ENCODE measurements at regions not wholly inside any gene's neighbourhood (a gene's known extent, or its start where the extent isn't known, plus 50 kb on each side); places are given as distances from the start of the nearest gene placed in this dataset.

DNA sequence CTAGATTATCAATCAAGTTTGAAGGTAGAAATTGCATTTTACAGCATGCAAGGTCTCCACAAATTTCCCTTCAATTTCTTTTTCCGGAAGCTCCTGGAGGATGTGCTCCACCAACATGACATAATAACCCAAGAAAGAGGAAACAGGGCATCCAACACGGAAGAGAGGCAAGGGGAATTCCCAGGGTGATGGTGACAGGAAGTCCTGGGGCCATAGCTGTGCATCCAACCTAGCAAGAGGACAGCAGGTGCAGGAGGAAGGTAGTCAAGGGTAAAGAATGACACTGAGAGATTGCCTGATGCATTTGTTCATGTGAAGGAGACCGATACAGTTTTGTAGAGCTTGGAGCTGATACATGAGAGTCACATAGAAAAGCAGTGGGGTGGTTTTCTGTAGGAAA is 115.7 kb upstream of the LSM6 start:
- H2AFZ ChIP-seq (ENCODE audit: low read depth, low read length) = no peak overlapping the region
- no peak overlapping the region for H3K4me2 ChIP-seq (ENCODE audit: low read length)
- no peaks in the 10 kb centered on the region for H4K20me1 ChIP-seq (ENCODE audit: insufficient read depth)
- no peaks in the 10 kb centered on the region for H3K36me3 ChIP-seq (ENCODE audit: insufficient read depth, low read length)
- H3K27ac ChIP-seq (ENCODE audit: low read length) = no peak overlapping the region
- no peak overlapping the region for H3K9ac ChIP-seq (ENCODE audit: low read length)
- H3K9me2 ChIP-seq (ENCODE audit: insufficient read depth, low read length) = no peaks in the 10 kb centered on the region
- no peaks in the 10 kb centered on the region for H3K27me3 ChIP-seq (ENCODE audit: insufficient read depth, low read depth, low read length)
- H3K79me2 ChIP-seq (replicated peaks; ENCODE audit: insufficient read depth, low read length) = no peaks in the 10 kb centered on the region
- no peaks in the 10 kb centered on the region for H3K9me3 ChIP-seq (ENCODE audit: low read length)
- TF ChIP-seq EP300 (conservative IDR thresholded peaks at IDR 0.05; ENCODE audit: poor library complexity, severe bottlenecking) = no peak
- H3K4me3 ChIP-seq (ENCODE audit: low read length) = no peak overlapping the region
- no peaks in the 10 kb centered on the region for H3F3A ChIP-seq (ENCODE audit: insufficient read depth, low read length, poor library complexity, severe bottlenecking)

DNA sequence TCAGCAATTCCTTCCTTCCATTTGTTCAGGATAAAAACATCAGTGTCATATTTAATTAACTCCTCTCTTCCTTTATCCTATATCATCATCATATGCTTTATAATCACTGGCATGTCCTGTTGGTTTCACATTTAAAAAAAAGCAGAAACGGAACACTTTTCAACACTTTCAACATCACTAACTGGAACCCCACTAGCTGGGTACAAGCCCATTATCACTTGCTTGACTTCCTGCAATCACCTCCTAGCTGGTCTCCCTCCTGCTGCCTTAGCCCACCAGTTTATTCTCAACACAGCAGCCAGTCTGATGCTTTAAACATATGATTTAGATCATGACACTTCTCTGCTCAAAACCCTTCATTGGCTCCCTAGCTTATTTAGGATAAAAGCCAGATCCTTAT is 116.4 kb upstream of the LSM6 start:
- Histone ChIP-seq H3K4me2 (ENCODE audit: low read length) (no peak overlapping the region), H2AFZ (ENCODE audit: low read depth, low read length) (no peak overlapping the region), H3K27me3 (ENCODE audit: insufficient read depth, low read depth, low read length) (no peaks in the 10 kb centered on the region), H3F3A (ENCODE audit: insufficient read depth, low read length, poor library complexity, severe bottlenecking) (no peaks in the 10 kb centered on the region), H3K79me2 (replicated peaks; ENCODE audit: insufficient read depth, low read length) (no peaks in the 10 kb centered on the region), H3K9ac (ENCODE audit: low read length) (no peak overlapping the region), H4K20me1 (ENCODE audit: insufficient read depth) (no peaks in the 10 kb centered on the region), H3K27ac (ENCODE audit: low read length) (no peak overlapping the region), H3K36me3 (ENCODE audit: insufficient read depth, low read length) (no peaks in the 10 kb centered on the region), H3K9me2 (ENCODE audit: insufficient read depth, low read length) (no peaks in the 10 kb centered on the region), H3K4me3 (ENCODE audit: low read length) (no peak overlapping the region), H3K9me3 (ENCODE audit: low read length) (no peaks in the 10 kb centered on the region)
- TF ChIP-seq SMC3 (conservative IDR thresholded peaks at IDR 0.05; ENCODE audit: poor library complexity) (no peak), POLR2AphosphoS5 (IDR thresholded peaks at IDR 0.05) (no peak), EP300 (conservative IDR thresholded peaks at IDR 0.05; ENCODE audit: poor library complexity, severe bottlenecking) (no peak), MXI1 (conservative IDR thresholded peaks at IDR 0.05; ENCODE audit: poor library complexity, severe bottlenecking) (no peak), TAF1 (IDR thresholded peaks at IDR 0.05; ENCODE audit: low read depth) (no peak), EZH2 (IDR thresholded peaks at IDR 0.05; ENCODE audit: borderline replicate concordance, insufficient read depth, low read length, poor library complexity, severe bottlenecking) (no peak), RAD21 (conservative IDR thresholded peaks at IDR 0.05) (no peak)
- TF ChIP-seq, protein P1, sequence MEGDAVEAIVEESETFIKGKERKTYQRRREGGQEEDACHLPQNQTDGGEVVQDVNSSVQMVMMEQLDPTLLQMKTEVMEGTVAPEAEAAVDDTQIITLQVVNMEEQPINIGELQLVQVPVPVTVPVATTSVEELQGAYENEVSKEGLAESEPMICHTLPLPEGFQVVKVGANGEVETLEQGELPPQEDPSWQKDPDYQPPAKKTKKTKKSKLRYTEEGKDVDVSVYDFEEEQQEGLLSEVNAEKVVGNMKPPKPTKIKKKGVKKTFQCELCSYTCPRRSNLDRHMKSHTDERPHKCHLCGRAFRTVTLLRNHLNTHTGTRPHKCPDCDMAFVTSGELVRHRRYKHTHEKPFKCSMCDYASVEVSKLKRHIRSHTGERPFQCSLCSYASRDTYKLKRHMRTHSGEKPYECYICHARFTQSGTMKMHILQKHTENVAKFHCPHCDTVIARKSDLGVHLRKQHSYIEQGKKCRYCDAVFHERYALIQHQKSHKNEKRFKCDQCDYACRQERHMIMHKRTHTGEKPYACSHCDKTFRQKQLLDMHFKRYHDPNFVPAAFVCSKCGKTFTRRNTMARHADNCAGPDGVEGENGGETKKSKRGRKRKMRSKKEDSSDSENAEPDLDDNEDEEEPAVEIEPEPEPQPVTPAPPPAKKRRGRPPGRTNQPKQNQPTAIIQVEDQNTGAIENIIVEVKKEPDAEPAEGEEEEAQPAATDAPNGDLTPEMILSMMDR (IDR thresholded peaks at IDR 0.05; ENCODE audit: poor library complexity, severe bottlenecking) = no peak
- TF ChIP-seq, protein P2, sequence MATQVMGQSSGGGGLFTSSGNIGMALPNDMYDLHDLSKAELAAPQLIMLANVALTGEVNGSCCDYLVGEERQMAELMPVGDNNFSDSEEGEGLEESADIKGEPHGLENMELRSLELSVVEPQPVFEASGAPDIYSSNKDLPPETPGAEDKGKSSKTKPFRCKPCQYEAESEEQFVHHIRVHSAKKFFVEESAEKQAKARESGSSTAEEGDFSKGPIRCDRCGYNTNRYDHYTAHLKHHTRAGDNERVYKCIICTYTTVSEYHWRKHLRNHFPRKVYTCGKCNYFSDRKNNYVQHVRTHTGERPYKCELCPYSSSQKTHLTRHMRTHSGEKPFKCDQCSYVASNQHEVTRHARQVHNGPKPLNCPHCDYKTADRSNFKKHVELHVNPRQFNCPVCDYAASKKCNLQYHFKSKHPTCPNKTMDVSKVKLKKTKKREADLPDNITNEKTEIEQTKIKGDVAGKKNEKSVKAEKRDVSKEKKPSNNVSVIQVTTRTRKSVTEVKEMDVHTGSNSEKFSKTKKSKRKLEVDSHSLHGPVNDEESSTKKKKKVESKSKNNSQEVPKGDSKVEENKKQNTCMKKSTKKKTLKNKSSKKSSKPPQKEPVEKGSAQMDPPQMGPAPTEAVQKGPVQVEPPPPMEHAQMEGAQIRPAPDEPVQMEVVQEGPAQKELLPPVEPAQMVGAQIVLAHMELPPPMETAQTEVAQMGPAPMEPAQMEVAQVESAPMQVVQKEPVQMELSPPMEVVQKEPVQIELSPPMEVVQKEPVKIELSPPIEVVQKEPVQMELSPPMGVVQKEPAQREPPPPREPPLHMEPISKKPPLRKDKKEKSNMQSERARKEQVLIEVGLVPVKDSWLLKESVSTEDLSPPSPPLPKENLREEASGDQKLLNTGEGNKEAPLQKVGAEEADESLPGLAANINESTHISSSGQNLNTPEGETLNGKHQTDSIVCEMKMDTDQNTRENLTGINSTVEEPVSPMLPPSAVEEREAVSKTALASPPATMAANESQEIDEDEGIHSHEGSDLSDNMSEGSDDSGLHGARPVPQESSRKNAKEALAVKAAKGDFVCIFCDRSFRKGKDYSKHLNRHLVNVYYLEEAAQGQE (IDR thresholded peaks at IDR 0.05; ENCODE audit: borderline replicate concordance) = no peak

DNA sequence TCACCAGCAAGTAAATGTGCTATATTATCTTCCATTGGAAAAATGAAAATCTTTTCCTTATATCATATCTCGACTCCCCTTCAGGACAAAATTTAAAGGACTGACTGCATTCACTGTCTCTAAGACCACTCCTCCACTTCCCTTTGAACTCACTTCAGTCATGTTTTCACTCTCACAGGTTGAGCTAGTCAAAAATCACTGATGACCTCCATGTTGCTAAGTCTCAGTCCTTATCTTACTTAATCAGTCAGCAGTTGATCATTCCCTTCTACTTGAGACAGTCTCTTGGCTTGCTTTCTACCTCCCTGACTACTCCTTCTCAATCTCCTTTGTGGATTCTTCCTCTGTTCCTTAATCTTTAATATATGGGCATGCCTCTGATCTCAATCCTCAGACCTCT is 117.0 kb upstream of the LSM6 start:
- no peak overlapping the region for H3K9ac ChIP-seq (ENCODE audit: low read length)
- TF ChIP-seq MXI1 (conservative IDR thresholded peaks at IDR 0.05; ENCODE audit: poor library complexity, severe bottlenecking) (no peak), TAF1 (IDR thresholded peaks at IDR 0.05; ENCODE audit: low read depth) (no peak)
- H2AFZ ChIP-seq (ENCODE audit: low read depth, low read length) = no peak overlapping the region
- no peaks in the 10 kb centered on the region for H3K9me2 ChIP-seq (ENCODE audit: insufficient read depth, low read length)
- H3K4me2 ChIP-seq (ENCODE audit: low read length) = no peak overlapping the region
- no peaks in the 10 kb centered on the region for H3K79me2 ChIP-seq (replicated peaks; ENCODE audit: insufficient read depth, low read length)
- no peaks in the 10 kb centered on the region for H4K20me1 ChIP-seq (ENCODE audit: insufficient read depth)
- H3K27me3 ChIP-seq (ENCODE audit: insufficient read depth, low read depth, low read length) = no peaks in the 10 kb centered on the region
- H3K4me3 ChIP-seq (ENCODE audit: low read length) = no peak overlapping the region
- no peaks in the 10 kb centered on the region for H3K9me3 ChIP-seq (ENCODE audit: low read length)
- H3F3A ChIP-seq (ENCODE audit: insufficient read depth, low read length, poor library complexity, severe bottlenecking) = no peaks in the 10 kb centered on the region
- H3K36me3 ChIP-seq (ENCODE audit: insufficient read depth, low read length) = no peaks in the 10 kb centered on the region
- H3K27ac ChIP-seq (ENCODE audit: low read length) = no peak overlapping the region
